ENCODE measurements at regions not wholly inside any gene's neighbourhood (a gene's known extent, or its start where the extent isn't known, plus 50 kb on each side); places are given as distances from the start of the nearest gene placed in this dataset.

- peak; percentile 69 for TF ChIP-seq CTCF (conservative IDR thresholded peaks at IDR 0.05; ENCODE audit: low read depth, low read length)
- TF ChIP-seq EZH2 (IDR thresholded peaks at IDR 0.05; ENCODE audit: low read length, unreplicated experiment): no peak
- TF ChIP-seq EZH2phosphoT487 (IDR thresholded peaks at IDR 0.05; ENCODE audit: borderline replicate concordance, low read length): no peak
These were observed 449.1 kb upstream of the KAZN start for GRCh38 chr1:14149431-14149830.
